ENCODE measurements at regions not wholly inside any gene's neighbourhood (a gene's known extent, or its start where the extent isn't known, plus 50 kb on each side); places are given as distances from the start of the nearest gene placed in this dataset.

GRCh38 chr4:13160920-13161319 lies 323.2 kb downstream of the RAB28 start:
- H3K4me1 ChIP-seq, result no peaks in the 10 kb centered on the region
- H3K27me3 ChIP-seq, result no peaks in the 10 kb centered on the region
- no peaks in the 10 kb centered on the region for H3K9me3 ChIP-seq
- intact Hi-C loops (cut with DNase I), result no loop called here
- no peak overlapping the region for H3K27ac ChIP-seq
- no peak for DNase-seq
- no peaks in the 10 kb centered on the region for H3K36me3 ChIP-seq
- no peak overlapping the region for H3K9ac ChIP-seq (ENCODE audit: low read depth in 2 of 2, low read length in 2 of 2)
- H3K4me3 ChIP-seq, result no peak overlapping the region
- no peak for TF ChIP-seq CTCF (IDR thresholded peaks at IDR 0.05)

- DNase-seq, result no peak
- Histone ChIP-seq H3K27ac (no peak overlapping the region), H3K4me3 (no peak overlapping the region), H3K9me3 (no peaks in the 10 kb centered on the region), H3K27me3 (no peaks in the 10 kb centered on the region), H3K36me3 (no peaks in the 10 kb centered on the region), H3K9ac (ENCODE audit: low read depth in 2 of 2, low read length in 2 of 2) (no peak overlapping the region), H3K4me1 (no peaks in the 10 kb centered on the region)
- intact Hi-C loops (cut with DNase I), result no loop called here
- TF ChIP-seq CTCF (IDR thresholded peaks at IDR 0.05), result no peak
Observed at GRCh38 chr4:13159041-13159620, 325.0 kb downstream of the RAB28 start.

GRCh38 chr4:13151194-13151593 lies 332.9 kb downstream of the RAB28 start:
- no peak overlapping the region for H3K4me3 ChIP-seq
- H3K36me3 ChIP-seq, result no peaks in the 10 kb centered on the region
- no peaks in the 10 kb centered on the region for H3K9me3 ChIP-seq
- intact Hi-C loops (cut with DNase I), result no loop called here
- no peak overlapping the region for H3K9ac ChIP-seq (ENCODE audit: low read depth in 2 of 2, low read length in 2 of 2)
- no peak overlapping the region for H3K27ac ChIP-seq
- no peaks in the 10 kb centered on the region for H3K4me1 ChIP-seq
- no peaks in the 10 kb centered on the region for H3K27me3 ChIP-seq
- TF ChIP-seq CTCF (IDR thresholded peaks at IDR 0.05), result no peak
- no peak for DNase-seq

- no peak overlapping the region for H3K27ac ChIP-seq
- H3K9me3 ChIP-seq, result no peaks in the 10 kb centered on the region
- intact Hi-C loops (cut with DNase I), result no loop called here
- DNase-seq, result no peak
- H3K4me1 ChIP-seq, result no peaks in the 10 kb centered on the region
- no peaks in the 10 kb centered on the region for H3K36me3 ChIP-seq
- no peak for TF ChIP-seq CTCF (IDR thresholded peaks at IDR 0.05)
- H3K4me3 ChIP-seq, result no peak overlapping the region
- H3K9ac ChIP-seq (ENCODE audit: low read depth in 2 of 2, low read length in 2 of 2), result no peak overlapping the region
- no peaks in the 10 kb centered on the region for H3K27me3 ChIP-seq
Observed at GRCh38 chr4:13143222-13144070, 340.7 kb downstream of the RAB28 start.

- no peak overlapping the region for H3K27ac ChIP-seq
- H3K9me3 ChIP-seq, result no peaks in the 10 kb centered on the region
- no peak for TF ChIP-seq CTCF (IDR thresholded peaks at IDR 0.05)
- DNase-seq, result no peak
- no peak overlapping the region for H3K4me3 ChIP-seq
- no peaks in the 10 kb centered on the region for H3K27me3 ChIP-seq
- no peaks in the 10 kb centered on the region for H3K4me1 ChIP-seq
- intact Hi-C loops (cut with DNase I), result no loop called here
- H3K9ac ChIP-seq (ENCODE audit: low read depth in 2 of 2, low read length in 2 of 2), result no peak overlapping the region
- H3K36me3 ChIP-seq, result no peaks in the 10 kb centered on the region
Observed at GRCh38 chr4:13142726-13143125, 341.4 kb downstream of the RAB28 start.

All from colonic mucosa (tissue), 4 donors.